NCI-H2107 treated with DMSO at 0.1 percent for 48 hours (cell line): ENCODE measurements at regions not wholly inside any gene's neighbourhood (a gene's known extent, or its start where the extent isn't known, plus 50 kb on each side); places are given as distances from the start of the nearest gene placed in this dataset.

ENCODE experiments used
- DNase-seq: peaks from one replicate; lab custom pipeline; 2025; ENCODE audit not compliant: unreplicated experiment; lab: John Stamatoyannopoulos, UW

DNA sequence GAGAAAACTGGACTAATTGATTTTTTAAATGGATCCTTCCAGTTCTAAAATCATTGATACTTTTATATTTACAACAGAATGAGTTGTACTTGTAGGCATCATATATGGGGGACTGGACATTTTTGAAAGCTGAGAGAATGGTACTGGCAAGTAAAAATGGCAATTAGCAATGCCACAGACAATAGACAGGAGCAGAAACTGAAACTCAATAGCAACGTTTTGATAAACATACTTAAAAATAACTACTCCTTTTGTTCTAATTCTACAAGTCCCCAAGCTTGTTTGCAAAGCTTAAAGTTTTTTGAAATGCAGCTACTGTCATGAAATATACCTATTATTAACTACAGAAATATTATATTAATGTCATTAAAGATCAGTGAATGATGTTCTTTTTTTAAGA lies 52.8 kb upstream of the FBXL7 start:
- no peak for DNase-seq

DNA sequence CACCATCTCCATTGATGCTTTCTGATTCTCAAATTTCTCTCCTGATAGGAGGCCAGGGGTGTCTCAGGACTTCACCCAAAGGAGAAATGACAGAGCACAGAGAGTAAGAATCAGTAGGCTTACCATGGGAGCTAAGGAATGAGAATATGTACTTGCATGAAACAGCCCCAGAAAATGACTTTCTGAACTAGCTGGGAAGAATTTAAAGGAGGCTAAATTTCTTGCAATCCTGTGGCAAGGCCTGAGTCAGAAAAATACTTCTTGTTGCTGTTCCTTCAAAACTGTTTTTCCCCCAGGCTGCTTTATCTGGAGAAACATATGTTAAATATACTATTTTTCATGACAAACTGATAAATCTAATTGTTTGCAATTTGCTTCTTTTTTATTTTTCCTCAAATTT lies 53.4 kb upstream of the FBXL7 start:
- DNase-seq = no peak

DNA sequence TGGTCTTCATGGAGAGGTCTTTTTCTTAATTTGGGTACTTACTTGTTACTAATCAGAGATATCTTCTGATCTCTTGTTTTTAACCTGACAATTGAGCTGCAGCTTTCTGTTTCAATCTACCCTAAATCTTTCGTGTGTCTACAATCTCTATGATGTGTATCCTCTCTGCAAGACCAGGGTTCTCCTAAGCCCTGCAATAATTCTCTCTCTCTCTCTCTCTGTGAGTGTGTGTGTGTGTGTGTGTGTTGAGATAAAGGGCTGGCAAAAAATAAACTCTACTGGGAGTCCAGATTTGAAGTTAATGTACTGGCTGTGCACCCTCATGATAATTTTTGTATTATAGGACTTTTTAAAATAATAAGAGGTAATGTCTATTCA lies 57.8 kb upstream of the FBXL7 start:
- no peak for DNase-seq

GRCh38 chr5:15441433-15442192 lies 58.4 kb upstream of the FBXL7 start:
- DNase-seq = no peak

GRCh38 chr5:15440434-15440833 lies 59.5 kb upstream of the FBXL7 start:
- no peak for DNase-seq

DNA sequence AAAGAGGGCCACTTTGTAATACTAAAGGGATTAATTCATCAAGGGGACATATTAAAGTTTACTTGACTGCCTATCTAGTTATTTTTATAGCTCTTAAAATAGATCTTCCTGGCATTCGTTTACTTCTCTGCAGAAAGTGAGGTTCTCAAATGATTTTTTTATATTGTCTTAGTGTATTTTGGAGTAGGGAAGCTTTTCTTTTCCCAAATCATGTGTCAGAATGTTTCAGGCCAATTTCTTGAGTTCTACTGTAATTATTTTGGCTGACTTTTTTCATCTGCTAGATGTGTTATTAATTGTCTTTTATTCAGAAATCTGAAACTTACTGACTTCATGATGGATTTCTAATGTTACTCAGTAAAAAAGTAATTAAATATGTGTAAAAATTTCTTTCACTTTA lies 60.2 kb upstream of the FBXL7 start:
- no peak for DNase-seq

DNA sequence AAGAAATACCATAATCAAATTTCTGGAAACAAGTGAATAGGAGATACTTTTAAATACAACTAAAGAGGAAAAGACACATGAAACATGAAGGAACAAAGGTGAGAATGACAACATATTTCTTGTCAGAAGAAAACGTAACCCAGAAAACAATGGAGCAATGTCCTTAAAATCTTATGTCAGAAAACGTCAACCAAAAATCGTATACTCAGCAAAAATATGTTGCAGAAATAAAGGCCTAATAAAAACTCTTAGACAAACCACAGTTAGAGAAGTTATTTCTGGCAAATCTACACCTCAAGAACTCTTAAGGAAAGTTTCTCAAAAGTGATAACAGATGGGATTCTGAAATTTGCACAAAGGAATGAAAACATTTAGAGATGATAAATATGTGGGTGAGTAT lies 66.3 kb upstream of the FBXL7 start:
- no peak for DNase-seq

- no peak for DNase-seq
These were observed 68.1 kb upstream of the FBXL7 start for GRCh38 chr5:15431923-15432322.

GRCh38 chr5:15425766-15426165 lies 74.2 kb upstream of the FBXL7 start:
- DNase-seq = no peak

GRCh38 chr5:15424769-15425168 lies 75.2 kb upstream of the FBXL7 start:
- DNase-seq = no peak

DNA sequence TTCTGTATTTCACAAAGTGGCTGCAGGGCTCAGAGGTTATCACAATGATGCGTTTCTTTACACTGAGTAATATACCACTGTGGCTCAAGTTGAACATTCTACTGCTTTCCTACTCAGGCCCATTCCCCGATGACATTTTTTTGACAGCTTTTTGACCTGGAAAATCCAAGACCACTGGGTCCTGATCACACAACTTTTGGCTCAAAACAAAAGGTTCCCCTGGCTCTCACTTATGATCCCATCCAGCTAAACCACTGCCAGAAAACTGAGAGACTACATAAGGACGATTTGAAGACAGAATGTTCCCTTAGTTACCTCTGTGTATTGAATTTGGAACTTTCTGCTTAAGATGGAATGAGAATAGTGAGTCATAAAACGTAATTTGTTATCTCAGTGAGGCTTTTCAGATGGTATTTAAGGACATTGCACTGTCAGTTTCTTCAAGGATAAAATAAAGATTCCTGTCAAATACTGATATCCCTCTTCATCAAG lies 78.0 kb upstream of the FBXL7 start:
- DNase-seq = no peak

GRCh38 chr5:15421381-15421780 lies 78.6 kb upstream of the FBXL7 start:
- no peak for DNase-seq

GRCh38 chr5:15420201-15420600 lies 79.8 kb upstream of the FBXL7 start:
- no peak for DNase-seq

DNA sequence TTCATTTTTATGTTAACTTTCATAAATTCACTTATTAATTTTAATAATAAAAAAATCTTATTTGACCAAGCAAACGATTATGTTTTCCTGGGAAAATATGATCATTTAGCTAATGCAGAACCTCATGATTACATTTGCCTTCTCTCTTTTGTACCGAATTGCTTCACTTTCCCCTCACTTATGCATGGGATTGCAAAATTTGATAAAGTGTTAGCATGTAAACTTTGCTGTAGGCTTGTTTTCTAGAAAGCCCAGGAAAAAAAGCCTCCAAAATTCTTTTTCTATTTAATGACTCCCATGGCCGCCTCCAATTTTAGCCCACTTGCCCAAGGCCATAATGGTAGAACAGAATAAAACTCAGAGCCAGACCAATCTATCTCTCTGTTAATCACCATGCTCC lies 82.8 kb upstream of the FBXL7 start:
- no peak for DNase-seq

DNA sequence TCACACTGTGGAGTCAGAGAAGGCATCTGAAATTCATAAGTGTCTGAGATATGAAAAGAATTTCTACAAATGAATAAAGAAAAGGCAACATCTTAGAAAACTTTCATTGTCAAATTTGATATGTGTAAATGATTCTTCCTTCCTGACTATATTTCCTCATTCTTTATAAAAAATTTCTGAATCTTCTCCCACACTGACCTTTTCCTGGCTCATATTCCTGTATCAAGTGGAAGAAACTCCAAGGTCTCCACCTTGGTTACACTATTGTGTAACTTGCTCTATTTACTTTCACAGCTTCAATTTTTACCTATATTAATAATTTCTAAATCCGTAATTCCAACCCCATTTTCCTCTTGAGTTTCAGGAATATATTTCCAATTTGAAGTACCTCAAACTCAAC lies 93.5 kb upstream of the FBXL7 start:
- DNase-seq = no peak

- DNase-seq = no peak
These were observed 106.8 kb upstream of the FBXL7 start for GRCh38 chr5:15393146-15393545.

- DNase-seq = no peak
These were observed 108.1 kb upstream of the FBXL7 start for GRCh38 chr5:15391704-15392397.

DNA sequence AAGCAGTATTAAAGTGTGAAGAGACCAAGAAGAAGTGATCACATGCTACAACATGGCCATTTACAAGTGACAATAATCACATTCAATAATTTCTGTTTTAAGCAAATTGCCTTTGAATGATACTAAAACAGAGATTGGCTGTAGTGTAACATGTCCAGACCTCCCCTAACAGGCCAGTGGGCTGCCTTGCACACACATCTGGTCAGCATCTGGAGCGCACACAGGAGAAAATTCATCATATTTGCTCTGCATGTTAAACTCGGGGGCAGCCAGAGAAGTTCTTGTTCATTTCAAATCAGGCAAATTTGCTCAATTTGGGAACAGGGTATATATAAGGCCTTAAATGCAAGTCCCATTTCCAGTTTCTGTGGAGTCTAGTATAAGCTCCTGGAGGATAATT lies 111.1 kb upstream of the FBXL7 start:
- DNase-seq = no peak

DNA sequence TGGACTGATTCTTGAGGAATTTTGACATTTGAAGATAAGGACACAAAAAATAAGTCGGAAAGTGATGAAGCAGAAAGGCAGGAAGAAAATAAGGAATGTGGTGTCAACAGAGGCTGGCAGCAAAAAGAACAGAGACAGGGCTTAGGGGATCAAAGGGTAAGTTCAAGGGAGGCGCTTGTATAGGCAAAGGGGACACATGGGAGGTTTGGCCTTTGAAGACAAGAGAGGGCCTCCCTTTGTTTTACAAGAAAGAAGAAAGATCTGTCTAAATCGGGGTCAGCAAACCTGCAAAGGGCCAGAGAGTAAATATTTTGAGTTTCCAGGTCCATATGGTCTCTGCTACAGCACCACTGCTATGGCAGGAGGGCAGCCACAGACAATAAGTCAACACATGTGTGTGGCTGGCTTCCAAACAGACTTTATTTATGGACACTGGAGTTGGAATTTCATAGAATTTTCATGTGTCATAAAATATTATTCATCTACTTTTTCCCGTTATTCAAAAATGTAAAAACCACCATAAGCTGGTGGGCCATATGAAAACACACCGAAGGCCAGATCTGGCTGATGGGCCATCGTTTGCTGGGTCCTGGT lies 112.0 kb upstream of the FBXL7 start:
- DNase-seq = no peak

GRCh38 chr5:15386122-15386521 lies 113.9 kb upstream of the FBXL7 start:
- DNase-seq = no peak

DNA sequence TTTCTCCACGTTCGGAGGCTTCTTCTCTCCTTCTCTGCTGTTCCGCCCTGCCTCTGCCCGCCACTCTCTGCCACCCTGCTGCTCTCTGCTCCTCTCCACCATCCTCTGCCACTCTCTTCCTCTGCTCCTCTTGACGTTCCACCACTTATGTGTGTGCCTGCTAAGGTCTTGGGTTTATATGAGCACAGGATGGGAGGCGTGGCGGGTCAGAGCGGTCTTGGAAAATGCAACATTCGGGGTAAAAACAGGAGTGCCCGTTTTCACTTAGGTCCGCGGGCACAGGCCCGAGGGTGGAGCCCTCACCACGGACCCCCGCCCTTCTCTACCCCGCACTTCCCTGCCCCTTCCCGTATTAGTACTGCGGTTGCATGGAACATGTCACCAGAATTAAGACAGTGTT lies 114.4 kb upstream of the FBXL7 start:
- DNase-seq = no peak

- DNase-seq = no peak
These were observed 114.9 kb upstream of the FBXL7 start for GRCh38 chr5:15385037-15385436.
